ENCODE measurements at regions not wholly inside any gene's neighbourhood (a gene's known extent, or its start where the extent isn't known, plus 50 kb on each side); places are given as distances from the start of the nearest gene placed in this dataset.

DNA sequence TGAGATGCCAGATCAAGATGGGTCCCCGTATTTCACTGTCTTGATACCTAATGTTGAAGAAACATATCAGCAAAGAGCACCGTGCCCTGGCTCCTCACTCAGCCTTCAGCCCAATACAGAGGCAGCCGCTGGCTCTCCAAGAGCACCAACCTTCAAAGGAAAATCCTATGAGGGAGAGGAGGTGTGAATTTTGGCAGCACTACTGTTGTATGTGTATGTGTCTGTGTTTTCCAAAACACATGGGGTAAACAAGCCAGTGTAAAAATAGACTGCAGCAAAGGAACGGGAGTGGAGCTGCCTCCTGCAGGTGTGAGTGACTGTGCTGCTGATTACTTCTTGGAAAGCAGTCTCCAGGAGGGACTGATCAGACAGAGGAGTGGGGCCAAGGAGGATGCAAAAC, 194.0 kb upstream of the CDH5 start:
- Mint-ChIP-seq H3K4me3 (no peak overlapping the region), H3K4me1 (no peaks in the 10 kb centered on the region), H3K9me3 (no peaks in the 10 kb centered on the region), H3K36me3 (ENCODE audit: low read depth) (no peaks in the 10 kb centered on the region), H3K27me3 (peaks cover 2% of the 10 kb centered on the region), H3K27ac (no peak overlapping the region)
- DNase-seq: no peak
- ChIA-PET POLR2A (no interaction called here), CTCF (no interaction called here)

DNA sequence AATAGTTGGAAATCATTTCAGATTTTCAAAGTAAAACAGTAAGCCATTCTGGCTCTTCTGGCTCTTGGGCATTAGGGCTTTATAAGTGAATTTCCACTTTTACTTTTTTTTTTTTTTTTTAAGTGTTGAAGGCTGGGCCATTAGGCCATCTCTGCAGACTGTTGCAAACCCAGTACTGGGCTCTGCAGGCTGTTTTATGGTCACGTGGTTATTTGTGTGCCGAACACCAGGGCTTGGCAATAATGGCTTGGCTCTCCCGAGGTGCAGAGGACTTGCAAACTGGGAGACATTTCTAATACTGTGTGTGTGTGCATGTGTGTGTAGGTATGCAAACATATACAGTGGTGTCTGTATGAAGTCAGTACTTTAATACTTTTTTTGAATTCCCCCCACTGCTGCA, 194.9 kb upstream of the CDH5 start:
- Mint-ChIP-seq H3K4me3 (no peak overlapping the region), H3K27ac (no peak overlapping the region), H3K9me3 (no peaks in the 10 kb centered on the region), H3K27me3 (peaks cover 2% of the 10 kb centered on the region), H3K4me1 (no peaks in the 10 kb centered on the region), H3K36me3 (ENCODE audit: low read depth) (no peaks in the 10 kb centered on the region)
- ChIA-PET POLR2A (no interaction called here), CTCF (no interaction called here)
- no peak for DNase-seq

DNA sequence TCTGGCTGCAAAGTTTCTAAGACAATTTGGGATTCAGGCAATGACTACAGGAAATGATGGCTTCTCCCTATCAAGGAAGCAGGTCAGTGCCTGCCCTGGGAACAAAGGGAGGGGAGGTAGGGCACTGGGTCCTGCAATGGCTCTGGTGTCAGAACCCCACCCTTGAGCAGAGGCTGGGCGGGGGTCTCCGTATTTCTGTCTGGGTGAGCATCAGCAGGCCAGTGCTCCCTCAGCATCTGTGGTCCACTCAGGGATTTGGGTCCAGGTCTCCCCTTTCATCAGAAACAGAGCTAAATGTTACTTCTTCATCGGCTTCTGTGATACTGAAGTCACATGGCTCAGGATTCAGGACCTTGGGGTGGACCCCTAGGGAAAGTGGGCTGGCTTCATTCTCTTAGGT, 195.5 kb upstream of the CDH5 start:
- no peaks in the 10 kb centered on the region for H3K36me3 Mint-ChIP-seq (ENCODE audit: low read depth)

GRCh38 chr16:66169817-66170216, 196.7 kb upstream of the CDH5 start:
- POLR2A ChIA-PET: no interaction called here
- Mint-ChIP-seq H3K27ac (no peak overlapping the region), H3K4me1 (no peaks in the 10 kb centered on the region), H3K36me3 (ENCODE audit: low read depth) (no peaks in the 10 kb centered on the region), H3K4me3 (no peak overlapping the region), H3K27me3 (no peaks in the 10 kb centered on the region), H3K9me3 (no peaks in the 10 kb centered on the region)
- DNase-seq: no peak
- CTCF ChIA-PET: no interaction called here

More for the DNA sequence above, 195.5 kb upstream of the CDH5 start:
- no peak for DNase-seq
- H3K27me3 Mint-ChIP-seq: no peaks in the 10 kb centered on the region
- ChIA-PET POLR2A (no interaction called here), CTCF (no interaction called here)
- no peaks in the 10 kb centered on the region for H3K4me1 Mint-ChIP-seq
- no peak overlapping the region for H3K27ac Mint-ChIP-seq
- no peaks in the 10 kb centered on the region for H3K9me3 Mint-ChIP-seq
- H3K4me3 Mint-ChIP-seq: no peak overlapping the region

GRCh38 chr16:66168777-66169176, 197.7 kb upstream of the CDH5 start:
- CTCF ChIA-PET: no interaction called here
- no peak overlapping the region for H3K4me3 Mint-ChIP-seq
- no peak overlapping the region for H3K27ac Mint-ChIP-seq
- no peaks in the 10 kb centered on the region for H3K4me1 Mint-ChIP-seq
- H3K27me3 Mint-ChIP-seq: no peaks in the 10 kb centered on the region
- DNase-seq: no peak
- H3K9me3 Mint-ChIP-seq: no peaks in the 10 kb centered on the region
- H3K36me3 Mint-ChIP-seq (ENCODE audit: low read depth): no peaks in the 10 kb centered on the region
- POLR2A ChIA-PET: no interaction called here

DNA sequence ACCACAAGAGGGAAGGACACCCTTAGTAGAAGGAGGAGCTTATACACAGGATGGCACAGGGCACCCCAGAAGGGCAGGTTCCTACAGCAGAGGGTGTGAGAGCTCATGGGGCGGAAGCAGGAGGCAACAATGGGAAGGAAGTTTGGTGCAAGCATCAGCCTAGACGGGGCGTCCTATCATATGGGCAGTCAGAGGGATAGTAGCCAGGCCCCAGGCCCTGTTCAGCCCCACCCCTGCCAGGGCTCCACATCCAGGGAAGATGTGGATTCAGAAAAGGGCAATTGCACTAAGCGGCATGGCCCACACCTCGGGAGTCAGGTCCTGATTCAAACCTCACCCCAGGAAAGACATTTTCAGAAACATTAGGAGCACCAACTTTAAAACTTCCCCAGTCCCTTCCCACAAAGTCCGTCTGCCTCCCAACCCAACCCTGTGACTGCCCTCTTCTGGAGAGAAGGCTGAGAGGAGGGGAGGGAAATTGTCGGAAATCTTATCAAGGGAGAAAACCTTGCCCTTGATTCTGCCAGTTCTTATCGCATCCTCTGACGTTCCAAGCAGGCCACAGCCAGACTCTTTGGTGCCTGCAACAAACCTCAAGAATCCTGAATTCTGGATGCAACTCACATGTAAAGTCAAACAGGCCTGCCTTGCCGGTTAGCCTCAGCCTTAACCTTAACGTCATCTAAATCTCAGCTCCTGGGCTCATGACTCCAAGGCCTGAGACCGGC, 198.8 kb upstream of the CDH5 start:
- no peaks in the 10 kb centered on the region for H3K9me3 Mint-ChIP-seq
- no peak overlapping the region for H3K4me3 Mint-ChIP-seq
- CTCF ChIA-PET: no interaction called here
- no peaks in the 10 kb centered on the region for H3K4me1 Mint-ChIP-seq
- H3K36me3 Mint-ChIP-seq (ENCODE audit: low read depth): no peaks in the 10 kb centered on the region
- no peak for DNase-seq
- POLR2A ChIA-PET: no interaction called here
- no peaks in the 10 kb centered on the region for H3K27me3 Mint-ChIP-seq
- H3K27ac Mint-ChIP-seq: no peak overlapping the region

- H3K36me3 Mint-ChIP-seq (ENCODE audit: low read depth): no peaks in the 10 kb centered on the region
- no peak overlapping the region for H3K4me3 Mint-ChIP-seq
- ChIA-PET POLR2A (no interaction called here), CTCF (no interaction called here)
- no peak for DNase-seq
- H3K27me3 Mint-ChIP-seq: no peaks in the 10 kb centered on the region
- H3K9me3 Mint-ChIP-seq: no peaks in the 10 kb centered on the region
- no peak overlapping the region for H3K27ac Mint-ChIP-seq
- H3K4me1 Mint-ChIP-seq: no peaks in the 10 kb centered on the region
Observed at GRCh38 chr16:66166490-66166889, 200.0 kb upstream of the CDH5 start.

DNA sequence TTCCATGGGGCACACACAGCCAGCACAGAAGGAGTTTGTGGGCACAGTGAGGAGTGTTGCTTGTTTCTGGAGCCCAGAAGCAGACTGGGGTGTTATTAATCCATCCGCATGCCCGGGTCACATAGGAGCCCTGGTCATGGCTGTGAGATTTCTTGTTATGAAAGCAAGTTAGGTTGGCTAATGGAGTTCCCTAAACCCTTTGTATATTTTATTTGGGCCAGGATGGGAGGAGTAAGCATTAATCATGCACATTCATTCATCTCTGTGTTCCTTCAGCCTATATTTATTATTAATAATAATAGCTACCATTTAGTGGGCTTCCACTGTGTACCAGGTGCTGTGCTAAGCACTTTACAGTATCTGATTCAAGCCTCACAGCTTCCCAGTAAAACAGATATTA, 200.6 kb upstream of the CDH5 start:
- H3K27ac Mint-ChIP-seq: no peak overlapping the region
- ChIA-PET CTCF (no interaction called here), POLR2A (no interaction called here)

DNA sequence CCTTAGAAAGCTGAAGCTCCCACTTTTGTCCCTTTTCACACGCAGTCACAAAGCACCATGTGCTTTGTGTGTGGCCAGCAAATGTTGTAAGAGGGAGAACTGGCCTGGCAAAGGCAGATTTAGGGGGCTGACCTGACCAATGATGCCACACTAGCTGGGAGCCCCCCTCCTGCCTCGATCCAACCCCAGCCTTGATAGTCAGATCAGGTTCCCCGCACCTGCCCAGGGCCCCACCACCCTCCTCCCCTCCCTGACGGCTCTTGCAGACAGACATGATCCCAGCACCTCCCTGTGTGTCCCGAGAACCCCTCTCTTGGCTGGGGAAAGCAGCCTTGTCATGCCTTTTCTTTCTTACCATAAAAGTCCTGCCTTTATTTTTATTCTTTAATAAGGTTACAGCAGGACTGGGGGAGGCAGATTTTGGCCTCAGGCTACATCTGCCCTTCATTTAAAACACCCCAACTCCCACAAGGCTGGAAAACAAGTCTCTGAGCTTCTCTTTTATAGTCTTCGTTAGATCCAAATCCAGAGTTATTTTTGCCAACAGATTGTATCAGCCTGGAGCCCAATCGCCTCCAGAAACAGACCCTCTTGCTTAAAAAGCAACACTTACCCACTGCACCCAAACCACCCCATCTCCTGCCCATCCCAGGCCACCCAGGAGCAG, 201.8 kb upstream of the CDH5 start:
- Mint-ChIP-seq H3K27ac (no peak overlapping the region), H3K4me1 (no peaks in the 10 kb centered on the region), H3K36me3 (ENCODE audit: low read depth) (no peaks in the 10 kb centered on the region), H3K9me3 (no peaks in the 10 kb centered on the region), H3K4me3 (no peak overlapping the region), H3K27me3 (no peaks in the 10 kb centered on the region)
- CTCF ChIA-PET: no interaction called here
- no peak for DNase-seq
- POLR2A ChIA-PET: no interaction called here

More for the DNA sequence above, 200.6 kb upstream of the CDH5 start:
- Mint-ChIP-seq H3K9me3 (no peaks in the 10 kb centered on the region), H3K4me1 (no peaks in the 10 kb centered on the region), H3K27me3 (no peaks in the 10 kb centered on the region), H3K4me3 (no peak overlapping the region), H3K36me3 (ENCODE audit: low read depth) (no peaks in the 10 kb centered on the region)
- DNase-seq: no peak

- Mint-ChIP-seq H3K36me3 (ENCODE audit: low read depth) (no peaks in the 10 kb centered on the region), H3K27me3 (no peaks in the 10 kb centered on the region), H3K4me3 (no peak overlapping the region), H3K4me1 (no peaks in the 10 kb centered on the region), H3K27ac (no peak overlapping the region), H3K9me3 (no peaks in the 10 kb centered on the region)
- ChIA-PET POLR2A (no interaction called here), CTCF (no interaction called here)
- DNase-seq: no peak
Observed at GRCh38 chr16:66162821-66163220, 203.7 kb upstream of the CDH5 start.

- Mint-ChIP-seq H3K27ac (no peak overlapping the region), H3K4me1 (no peaks in the 10 kb centered on the region), H3K4me3 (no peak overlapping the region), H3K9me3 (no peaks in the 10 kb centered on the region), H3K36me3 (ENCODE audit: low read depth) (no peaks in the 10 kb centered on the region), H3K27me3 (no peaks in the 10 kb centered on the region)
- DNase-seq: no peak
- CTCF ChIA-PET: no interaction called here
- POLR2A ChIA-PET: no interaction called here
Observed at GRCh38 chr16:66161942-66162341, 204.5 kb upstream of the CDH5 start.

- no peak for DNase-seq
- ChIA-PET POLR2A (no interaction called here), CTCF (no interaction called here)
- Mint-ChIP-seq H3K36me3 (ENCODE audit: low read depth) (no peaks in the 10 kb centered on the region), H3K27ac (no peak overlapping the region), H3K27me3 (no peaks in the 10 kb centered on the region), H3K9me3 (no peaks in the 10 kb centered on the region), H3K4me3 (no peak overlapping the region), H3K4me1 (no peaks in the 10 kb centered on the region)
Observed at GRCh38 chr16:66161269-66161668, 205.2 kb upstream of the CDH5 start.

DNA sequence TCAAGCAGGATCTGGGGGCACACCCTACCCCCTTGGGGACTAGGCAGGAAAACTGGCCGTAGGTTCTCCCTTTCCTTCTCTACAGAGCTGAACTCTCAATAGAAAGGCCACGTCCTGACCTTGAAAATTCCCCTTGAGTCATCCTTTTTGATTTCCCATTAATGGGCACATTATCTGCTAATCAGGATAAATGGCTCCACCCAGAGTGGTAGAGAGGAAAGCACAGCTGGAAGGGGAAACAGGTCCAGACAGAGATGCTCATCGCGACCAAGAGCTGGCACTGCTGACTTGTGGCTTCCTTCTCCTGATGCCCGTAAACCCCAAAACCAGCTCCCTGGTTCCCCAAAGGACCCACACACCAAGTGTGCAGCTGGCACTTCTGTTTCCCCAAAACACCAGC, 206.5 kb upstream of the CDH5 start:
- Mint-ChIP-seq H3K36me3 (ENCODE audit: low read depth) (no peaks in the 10 kb centered on the region), H3K4me3 (no peak overlapping the region), H3K27ac (no peak overlapping the region), H3K4me1 (no peaks in the 10 kb centered on the region), H3K27me3 (no peaks in the 10 kb centered on the region), H3K9me3 (no peaks in the 10 kb centered on the region)
- ChIA-PET CTCF (no interaction called here), POLR2A (no interaction called here)
- no peak for DNase-seq

DNA sequence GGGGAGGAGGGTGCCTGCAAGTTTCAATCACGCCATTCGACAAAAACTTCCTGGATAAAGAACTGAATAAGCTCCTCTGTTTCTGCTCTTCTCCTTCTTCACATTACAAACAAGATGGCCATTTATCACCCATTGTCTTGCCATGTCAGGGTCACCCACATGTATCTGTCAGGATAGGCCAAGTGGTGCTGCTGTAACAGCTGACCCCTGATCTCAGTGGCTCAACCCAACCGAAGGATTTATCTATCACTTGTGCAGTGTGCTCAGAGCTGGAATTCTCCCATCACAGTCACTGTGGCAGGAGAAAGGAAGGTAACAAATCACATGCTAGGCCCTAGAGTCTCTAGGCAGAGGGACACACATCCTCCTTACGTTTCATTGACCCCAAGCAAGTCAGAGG, 210.0 kb upstream of the CDH5 start:
- H3K4me3 Mint-ChIP-seq: no peak overlapping the region
- H3K9me3 Mint-ChIP-seq: no peaks in the 10 kb centered on the region
- ChIA-PET CTCF (no interaction called here), POLR2A (no interaction called here)
- no peak for DNase-seq
- H3K27me3 Mint-ChIP-seq: no peaks in the 10 kb centered on the region
- H3K4me1 Mint-ChIP-seq: no peaks in the 10 kb centered on the region
- no peak overlapping the region for H3K27ac Mint-ChIP-seq
- no peaks in the 10 kb centered on the region for H3K36me3 Mint-ChIP-seq (ENCODE audit: low read depth)

All from activated CD4-positive, alpha-beta memory T cell treated with anti-CD3 and anti-CD28 coated beads, Interleukin-2, amount 10 ng/mL, durations not matched to agents 7 days and 5 days (primary cell).